WTC11 (cell line): ENCODE measurements at regions not wholly inside any gene's neighbourhood (a gene's known extent, or its start where the extent isn't known, plus 50 kb on each side); places are given as distances from the start of the nearest gene placed in this dataset.

Experiments
- ATAC-seq: fragments of 200-7000 bp; cut with Tn5 transposase; 2 replicates; pipeline ENCODE4 v1.10.0; 2021; ENCODE audit warnings: mild to moderate bottlenecking, moderate library complexity
- CTCF ChIA-PET: fragments of 300-600 bp; sonication (Branson Sonifier 250); formaldehyde crosslinking; loops from one replicate; lab custom pipeline; 2021; ENCODE audit warnings: antibody characterized with exemption; lab: Charles Lee
- POLR2A ChIA-PET: fragments of 350-600 bp; sonication (Branson Sonifier 250); formaldehyde crosslinking; loops from one replicate; lab custom pipeline; 2021; ENCODE audit warnings: antibody characterized with exemption; lab: Charles Lee
- DNase-seq: peaks from one replicate; pipeline ENCODE4 v3.0.0; 2021; ENCODE audit warnings: low spot score
- H3K27ac Mint-ChIP-seq: 2 replicates; pipeline ENCODE4 v1.8.0; 2021; ENCODE audit warnings: mixed read lengths
- H3K27me3 Mint-ChIP-seq: 2 replicates; pipeline ENCODE4 v1.8.0; 2021; ENCODE audit warnings: low read depth, mild to moderate bottlenecking, moderate library complexity, mixed read lengths
- H3K36me3 Mint-ChIP-seq: 2 replicates; pipeline ENCODE4 v1.8.0; 2021; ENCODE audit warnings: mixed read lengths
- H3K4me1 Mint-ChIP-seq: 2 replicates; pipeline ENCODE4 v1.8.0; 2022; ENCODE audit warnings: mixed read lengths
- H3K4me3 Mint-ChIP-seq: 2 replicates; pipeline ENCODE4 v1.8.0; 2021; ENCODE audit warnings: mild to moderate bottlenecking, moderate library complexity, mixed read lengths
- H3K9me3 Mint-ChIP-seq: 2 replicates; pipeline ENCODE4 v1.8.0; 2021; ENCODE audit warnings: mixed read lengths
- AFF4 ChIP-seq: sonication (generic); formaldehyde crosslinking; IDR thresholded peaks from 2 replicates; pipeline ENCODE4 v1.8.1; 2023; ENCODE audit warnings: mild to moderate bottlenecking, missing genetic modification reagents, borderline replicate concordance
- ARID4B ChIP-seq: sonication (generic); formaldehyde crosslinking; IDR thresholded peaks from 2 replicates; pipeline ENCODE4 v1.8.0; 2023; ENCODE audit warnings: missing genetic modification reagents, mild to moderate bottlenecking, borderline replicate concordance
- E2F5 ChIP-seq: sonication (generic); formaldehyde crosslinking; IDR thresholded peaks from 2 replicates; pipeline ENCODE4 v1.8.1; 2022; ENCODE audit warnings: mild to moderate bottlenecking, moderate library complexity, missing genetic modification reagents
- ELF4 ChIP-seq: sonication (generic); formaldehyde crosslinking; IDR thresholded peaks from 2 replicates; pipeline ENCODE4 v1.8.1; 2022; ENCODE audit warnings: low read depth, mild to moderate bottlenecking, moderate library complexity, missing genetic modification reagents
- ESRRA ChIP-seq: sonication (generic); formaldehyde crosslinking; IDR thresholded peaks from 2 replicates; pipeline ENCODE4 v1.8.1; 2022; ENCODE audit warnings: mild to moderate bottlenecking, missing genetic modification reagents, borderline replicate concordance
- IRF1 ChIP-seq: sonication (generic); formaldehyde crosslinking; IDR thresholded peaks from 2 replicates; pipeline ENCODE4 v1.8.0; 2023; ENCODE audit warnings: missing genetic modification reagents
- MAX ChIP-seq: sonication (generic); formaldehyde crosslinking; IDR thresholded peaks from 2 replicates; pipeline ENCODE4 v1.8.0; 2022; ENCODE audit warnings: mild to moderate bottlenecking, missing genetic modification reagents
- NFYB ChIP-seq: sonication (generic); formaldehyde crosslinking; conservative IDR thresholded peaks from 2 replicates; pipeline ENCODE4 v1.8.0; 2022; ENCODE audit warnings: low read depth, missing genetic modification reagents
- NR3C1 ChIP-seq: sonication (generic); formaldehyde crosslinking; conservative IDR thresholded peaks from 2 replicates; pipeline ENCODE4 v1.8.1; 2023; ENCODE audit warnings: low read depth, mild to moderate bottlenecking, missing genetic modification reagents
- RORB ChIP-seq: fragments of 250-450 bp; sonication (Bioruptor Pico); IDR thresholded peaks from 2 replicates; pipeline ENCODE4 v1.9.0; 2021; ENCODE audit warnings: mild to moderate bottlenecking
- SOX15 ChIP-seq: fragments of 250-450 bp; sonication (Bioruptor Pico); IDR thresholded peaks from 2 replicates; pipeline ENCODE4 v1.9.0; 2021; ENCODE audit warnings: mild to moderate bottlenecking
- ZMAT4 ChIP-seq: fragments of 250-450 bp; sonication (Bioruptor Pico); IDR thresholded peaks from 2 replicates; pipeline ENCODE4 v1.9.0; 2021; ENCODE audit warnings: mild to moderate bottlenecking
- ZNF121 ChIP-seq: sonication (generic); formaldehyde crosslinking; IDR thresholded peaks from 2 replicates; pipeline ENCODE4 v1.8.0; 2023; ENCODE audit warnings: missing genetic modification reagents
- ZNF396 ChIP-seq: fragments of 250-450 bp; sonication (Bioruptor Pico); IDR thresholded peaks from 2 replicates; pipeline ENCODE4 v1.8.0; 2021; ENCODE audit warnings: mild to moderate bottlenecking, moderate library complexity, borderline replicate concordance
- ZNF425 ChIP-seq: fragments of 250-450 bp; sonication (Bioruptor Pico); conservative IDR thresholded peaks from 2 replicates; pipeline ENCODE4 v1.9.0; 2021; ENCODE audit warnings: mild to moderate bottlenecking
- ZNF671 ChIP-seq: fragments of 250-450 bp; sonication (Bioruptor Pico); IDR thresholded peaks from 2 replicates; pipeline ENCODE4 v1.8.0; 2021; ENCODE audit warnings: mild to moderate bottlenecking
- ZSCAN18 ChIP-seq: fragments of 250-450 bp; sonication (Bioruptor Pico); IDR thresholded peaks from 2 replicates; pipeline ENCODE4 v2.1.2; 2022; ENCODE audit warnings: mild to moderate bottlenecking, moderate library complexity

GRCh38 chr21:16752475-16752857 lies 760.4 kb upstream of the CXADR start:
- H3K9me3 Mint-ChIP-seq: no peaks in the 10 kb centered on the region
- H3K27ac Mint-ChIP-seq: no peak overlapping the region
- TF ChIP-seq ELF4 (CRISPR knock-in tag): no peak
- no peak for TF ChIP-seq ZNF671 (CRISPR knock-in tag)
- no peak for TF ChIP-seq ZNF396
- no peak for TF ChIP-seq SOX15
- no peak for TF ChIP-seq ESRRA
- no peak for TF ChIP-seq ZNF425 (CRISPR knock-in tag)
- TF ChIP-seq IRF1 (CRISPR knock-in tag): no peak
- no peak for TF ChIP-seq RORB
- TF ChIP-seq ZMAT4 (CRISPR knock-in tag): no peak
- TF ChIP-seq ZNF121 (CRISPR knock-in tag): no peak
- TF ChIP-seq ZSCAN18 (CRISPR knock-in tag): no peak
- no peak for TF ChIP-seq AFF4
- no peak for TF ChIP-seq NFYB (CRISPR knock-in tag)
- no peak for TF ChIP-seq MAX (CRISPR knock-in tag)
- no peak for TF ChIP-seq E2F5 (CRISPR knock-in tag)
- no peak for TF ChIP-seq NR3C1 (CRISPR knock-in tag)
- no peak for TF ChIP-seq ARID4B (CRISPR knock-in tag)
- H3K27me3 Mint-ChIP-seq: no peaks in the 10 kb centered on the region
- no peaks in the 10 kb centered on the region for H3K36me3 Mint-ChIP-seq
- peaks cover 9% of the 10 kb centered on the region for H3K4me1 Mint-ChIP-seq
- ATAC-seq (no peak), DNase-seq (no peak)
- no peak overlapping the region for H3K4me3 Mint-ChIP-seq
- ChIA-PET POLR2A (no interaction called here), CTCF (no interaction called here)
